Skin of body (tissue), 1 donor: ENCODE measurements at regions not wholly inside any gene's neighbourhood (a gene's known extent, or its start where the extent isn't known, plus 50 kb on each side); places are given as distances from the start of the nearest gene placed in this dataset.

Experiments
- DNase-seq: peaks from one replicate; lab custom pipeline; 2025; lab: John Stamatoyannopoulos, UW

GRCh38 chrX:39930786-39931528, 166.8 kb downstream of the BCOR start:
- no peak for DNase-seq

GRCh38 chrX:39931529-39932282, 166.1 kb downstream of the BCOR start:
- DNase-seq, result no peak

GRCh38 chrX:39935411-39936064, 162.2 kb downstream of the BCOR start:
- no peak for DNase-seq

GRCh38 chrX:39936886-39937770, 160.6 kb downstream of the BCOR start:
- DNase-seq, result no peak

- DNase-seq, result no peak
Measured at GRCh38 chrX:39938466-39938865, 159.3 kb downstream of the BCOR start.

GRCh38 chrX:39939678-39940077, 158.1 kb downstream of the BCOR start:
- no peak for DNase-seq

- no peak for DNase-seq
Measured at GRCh38 chrX:39941332-39941920, 156.3 kb downstream of the BCOR start.

GRCh38 chrX:39944416-39944815, 153.3 kb downstream of the BCOR start:
- DNase-seq, result no peak

GRCh38 chrX:39945709-39946108, 152.0 kb downstream of the BCOR start:
- no peak for DNase-seq

GRCh38 chrX:39946822-39947221, 150.9 kb downstream of the BCOR start:
- no peak for DNase-seq

- no peak for DNase-seq
Measured at GRCh38 chrX:39948582-39948981, 149.2 kb downstream of the BCOR start.

- no peak for DNase-seq
Measured at GRCh38 chrX:39950018-39950688, 147.6 kb downstream of the BCOR start.

GRCh38 chrX:39952989-39953388, 144.8 kb downstream of the BCOR start:
- no peak for DNase-seq

GRCh38 chrX:39953879-39954278, 143.9 kb downstream of the BCOR start:
- no peak for DNase-seq

- DNase-seq, result no peak
Measured at GRCh38 chrX:39954851-39955250, 142.9 kb downstream of the BCOR start.

GRCh38 chrX:39955625-39956024, 142.1 kb downstream of the BCOR start:
- DNase-seq, result no peak

GRCh38 chrX:39956803-39957394, 140.9 kb downstream of the BCOR start:
- no peak for DNase-seq

- no peak for DNase-seq
Measured at GRCh38 chrX:39957816-39958566, 139.8 kb downstream of the BCOR start.

- no peak for DNase-seq
Measured at GRCh38 chrX:39958850-39959249, 138.9 kb downstream of the BCOR start.
